OCI-LY1 (cell line): ENCODE measurements at regions not wholly inside any gene's neighbourhood (a gene's known extent, or its start where the extent isn't known, plus 50 kb on each side); places are given as distances from the start of the nearest gene placed in this dataset.

Experiments
- H2AFZ ChIP-seq: fragments of 200-600 bp; sonication (generic), shearing (Covaris generic); 2 replicates; pipeline ENCODE4 v1.6.0; 2014; ENCODE audit warnings: antibody characterized with exemption, mild to moderate bottlenecking, low read length
- H3F3A ChIP-seq: fragments of 200-600 bp; sonication (generic), shearing (Covaris generic); 2 replicates; pipeline ENCODE4 v1.6.0; 2014; ENCODE audit warnings: mild to moderate bottlenecking, antibody characterized with exemption, low read length, moderate library complexity; ENCODE audit not compliant: insufficient read depth
- H3K27ac ChIP-seq: fragments of 200-600 bp; sonication (generic); 2 replicates; pipeline ENCODE4 v1.5.1; 2014; ENCODE audit warnings: low read length, mixed run types, mild to moderate bottlenecking, low read depth; ENCODE audit not compliant: poor library complexity, severe bottlenecking
- H3K27me3 ChIP-seq: fragments of 200-600 bp; sonication (generic); 2 replicates; pipeline ENCODE4 v1.6.0; 2014; ENCODE audit warnings: antibody characterized with exemption, mild to moderate bottlenecking, low read length, moderate library complexity; ENCODE audit not compliant: insufficient read depth
- H3K36me3 ChIP-seq: fragments of 200-600 bp; sonication (generic); 2 replicates; pipeline ENCODE4 v1.6.1; 2014; ENCODE audit warnings: mild to moderate bottlenecking, antibody characterized with exemption, low read length, moderate library complexity, mixed read lengths; ENCODE audit not compliant: insufficient read depth
- H3K4me1 ChIP-seq: fragments of 200-600 bp; sonication (generic); 2 replicates; pipeline ENCODE4 v1.5.1; 2014; ENCODE audit warnings: mild to moderate bottlenecking, low read length, moderate library complexity; ENCODE audit not compliant: insufficient read depth, severe bottlenecking
- H3K4me2 ChIP-seq: fragments of 200-600 bp; sonication (generic), shearing (Covaris generic); 2 replicates; pipeline ENCODE4 v1.6.1; 2014; ENCODE audit warnings: low read length
- H3K4me3 ChIP-seq: fragments of 200-600 bp; sonication (generic); 2 replicates; pipeline ENCODE4 v1.5.1; 2014; ENCODE audit warnings: low read length, low read depth, mild to moderate bottlenecking, mixed read lengths; ENCODE audit not compliant: poor library complexity, severe bottlenecking
- H3K79me2 ChIP-seq: fragments of 200-600 bp; shearing (Covaris generic); 2 replicates; pipeline ENCODE4 v1.6.1; 2016; ENCODE audit warnings: mixed run types, low read length, mixed read lengths; ENCODE audit not compliant: insufficient read depth
- H3K9ac ChIP-seq: fragments of 200-600 bp; sonication (generic), shearing (Covaris generic); 2 replicates; pipeline ENCODE4 v1.6.1; 2014; ENCODE audit warnings: mild to moderate bottlenecking, low read length, mixed read lengths
- H3K9me2 ChIP-seq: fragments of 200-600 bp; sonication (generic), shearing (Covaris generic); 2 replicates; pipeline ENCODE4 v1.6.1; 2014; ENCODE audit warnings: low read depth, mild to moderate bottlenecking, low read length, mixed read lengths
- H3K9me3 ChIP-seq: fragments of 200-600 bp; shearing (Covaris generic); 2 replicates; pipeline ENCODE4 v1.6.1; 2014; ENCODE audit warnings: low read length, mixed read lengths
- H4K20me1 ChIP-seq: fragments of 200-600 bp; sonication (generic), shearing (Covaris generic); 2 replicates; pipeline ENCODE4 v1.6.0; 2016; ENCODE audit warnings: mild to moderate bottlenecking, low read length; ENCODE audit not compliant: insufficient read depth
- CTCF ChIP-seq: fragments of 200-600 bp; sonication (generic), shearing (Covaris generic); IDR thresholded peaks from 2 replicates; pipeline ENCODE4 v1.5.1; 2017; ENCODE audit warnings: mild to moderate bottlenecking, antibody characterized with exemption, low read length, moderate library complexity, mixed read lengths
- EZH2 ChIP-seq: fragments of 200-600 bp; sonication (generic), shearing (Covaris generic); IDR thresholded peaks from 2 replicates; pipeline ENCODE4 v1.8.0; 2017; ENCODE audit warnings: borderline replicate concordance, mixed run types, mild to moderate bottlenecking, antibody characterized with exemption, low read length, moderate library complexity, mixed read lengths

- no peaks in the 10 kb centered on the region for H3K9me3 ChIP-seq
- H3K9me2 ChIP-seq = no peaks in the 10 kb centered on the region
- no peaks in the 10 kb centered on the region for H3K27me3 ChIP-seq
- H3K27ac ChIP-seq = no peak overlapping the region
- H2AFZ ChIP-seq = no peak overlapping the region
- no peak overlapping the region for H3K4me3 ChIP-seq
- TF ChIP-seq CTCF (no peak), EZH2 (no peak)
- H3K9ac ChIP-seq = no peak overlapping the region
- no peaks in the 10 kb centered on the region for H3K79me2 ChIP-seq
- no peak overlapping the region for H3K4me2 ChIP-seq
- no peaks in the 10 kb centered on the region for H3K4me1 ChIP-seq
- no peaks in the 10 kb centered on the region for H3F3A ChIP-seq
- no peaks in the 10 kb centered on the region for H3K36me3 ChIP-seq
- no peaks in the 10 kb centered on the region for H4K20me1 ChIP-seq
These were observed 841.4 kb upstream of the MAP3K7 start for GRCh38 chr6:91428296-91428695.

GRCh38 chr6:91420243-91420642, 833.4 kb upstream of the MAP3K7 start:
- no peaks in the 10 kb centered on the region for H3K9me3 ChIP-seq
- no peaks in the 10 kb centered on the region for H4K20me1 ChIP-seq
- H3K4me2 ChIP-seq = no peak overlapping the region
- H3K27me3 ChIP-seq = no peaks in the 10 kb centered on the region
- no peak overlapping the region for H2AFZ ChIP-seq
- no peaks in the 10 kb centered on the region for H3K4me1 ChIP-seq
- no peak overlapping the region for H3K9ac ChIP-seq
- TF ChIP-seq CTCF (no peak), EZH2 (no peak)
- H3K79me2 ChIP-seq = no peaks in the 10 kb centered on the region
- no peak overlapping the region for H3K27ac ChIP-seq
- H3K4me3 ChIP-seq = no peak overlapping the region
- H3K9me2 ChIP-seq = no peaks in the 10 kb centered on the region
- no peaks in the 10 kb centered on the region for H3F3A ChIP-seq
- H3K36me3 ChIP-seq = no peaks in the 10 kb centered on the region

GRCh38 chr6:91415031-91415605, 828.2 kb upstream of the MAP3K7 start:
- Histone ChIP-seq H3F3A (no peaks in the 10 kb centered on the region), H3K9ac (no peak overlapping the region), H4K20me1 (no peaks in the 10 kb centered on the region), H3K4me1 (no peaks in the 10 kb centered on the region), H3K9me3 (no peaks in the 10 kb centered on the region), H3K27ac (no peak overlapping the region), H3K79me2 (no peaks in the 10 kb centered on the region), H2AFZ (no peak overlapping the region), H3K27me3 (no peaks in the 10 kb centered on the region), H3K9me2 (no peaks in the 10 kb centered on the region), H3K36me3 (no peaks in the 10 kb centered on the region), H3K4me3 (no peak overlapping the region), H3K4me2 (no peak overlapping the region)
- TF ChIP-seq EZH2 = no peak
- no peak for TF ChIP-seq CTCF
